ENCODE measurements at regions not wholly inside any gene's neighbourhood (a gene's known extent, or its start where the extent isn't known, plus 50 kb on each side); places are given as distances from the start of the nearest gene placed in this dataset.

GRCh38 chr2:18883616-18884456 is 294.5 kb upstream of the NT5C1B start:
- DNase-seq (ENCODE audit: low spot score) = peak; percentile 30

- DNase-seq (ENCODE audit: low spot score) = no peak
Measured at GRCh38 chr2:18871430-18871829, 282.1 kb upstream of the NT5C1B start.

- no peak for DNase-seq (ENCODE audit: low spot score)
Measured at GRCh38 chr2:18870307-18870706, 280.9 kb upstream of the NT5C1B start.

- DNase-seq (ENCODE audit: low spot score) = no peak
Measured at GRCh38 chr2:18861951-18862350, 272.6 kb upstream of the NT5C1B start.

GRCh38 chr2:18860179-18860578 is 270.8 kb upstream of the NT5C1B start:
- no peak for DNase-seq (ENCODE audit: low spot score)

- DNase-seq (ENCODE audit: low spot score) = no peak
Measured at GRCh38 chr2:18856765-18857164, 267.4 kb upstream of the NT5C1B start.

GRCh38 chr2:18855027-18855426 is 265.7 kb upstream of the NT5C1B start:
- DNase-seq (ENCODE audit: low spot score) = peak; percentile 12

GRCh38 chr2:18849841-18850578 is 260.6 kb upstream of the NT5C1B start:
- no peak for DNase-seq (ENCODE audit: low spot score)

- DNase-seq (ENCODE audit: low spot score) = no peak
Measured at GRCh38 chr2:18848646-18849045, 259.3 kb upstream of the NT5C1B start.

- no peak for DNase-seq (ENCODE audit: low spot score)
Measured at GRCh38 chr2:18845854-18846445, 256.6 kb upstream of the NT5C1B start.

GRCh38 chr2:18842836-18843235 is 253.5 kb upstream of the NT5C1B start:
- DNase-seq (ENCODE audit: low spot score) = no peak

GRCh38 chr2:18841248-18842150 is 252.1 kb upstream of the NT5C1B start:
- no peak for DNase-seq (ENCODE audit: low spot score)

- DNase-seq (ENCODE audit: low spot score) = no peak
Measured at GRCh38 chr2:18837240-18837639, 247.9 kb upstream of the NT5C1B start.

- no peak for DNase-seq (ENCODE audit: low spot score)
Measured at GRCh38 chr2:18836436-18836835, 247.1 kb upstream of the NT5C1B start.

GRCh38 chr2:18835787-18836186 is 246.4 kb upstream of the NT5C1B start:
- DNase-seq (ENCODE audit: low spot score) = no peak

- DNase-seq (ENCODE audit: low spot score) = peak; percentile 30
Measured at GRCh38 chr2:18834341-18834740, 245.0 kb upstream of the NT5C1B start.

- no peak for DNase-seq (ENCODE audit: low spot score)
Measured at GRCh38 chr2:18833941-18834340, 244.6 kb upstream of the NT5C1B start.

- no peak for DNase-seq (ENCODE audit: low spot score)
Measured at GRCh38 chr2:18831916-18832510, 242.6 kb upstream of the NT5C1B start.

GRCh38 chr2:18830962-18831361 is 241.6 kb upstream of the NT5C1B start:
- no peak for DNase-seq (ENCODE audit: low spot score)

GRCh38 chr2:18829976-18830375 is 240.6 kb upstream of the NT5C1B start:
- no peak for DNase-seq (ENCODE audit: low spot score)

GRCh38 chr2:18829251-18829902 is 240.0 kb upstream of the NT5C1B start:
- DNase-seq (ENCODE audit: low spot score) = peak; percentile 1

Data from RKO (cell line).